Upper lobe of right lung (tissue), 1 donor: ENCODE measurements at regions not wholly inside any gene's neighbourhood (a gene's known extent, or its start where the extent isn't known, plus 50 kb on each side); places are given as distances from the start of the nearest gene placed in this dataset.
"Not testable (repeated sequence)": the region's sequence is repeated elsewhere in the genome, so short reads cannot be mapped to it uniquely, and the experiment has no call there.

Source experiments
- ATAC-seq: fragments of 200-7000 bp; cut with Tn5 transposase; one replicate; pipeline ENCODE4 v1.9.1; 2020; ENCODE audit warnings: mild to moderate bottlenecking, moderate library complexity
- DNase-seq: peaks from one replicate; pipeline ENCODE4 v3.0.0-alpha.2; 2020
- H3K27ac ChIP-seq: fragments of 200-600 bp; one replicate; pipeline ENCODE4 v1.8.0; 2022
- H3K27me3 ChIP-seq: fragments of 200-600 bp; one replicate; pipeline ENCODE4 v1.8.0; 2022; ENCODE audit warnings: mild to moderate bottlenecking
- H3K36me3 ChIP-seq: fragments of 200-600 bp; one replicate; pipeline ENCODE4 v1.8.0; 2022
- H3K4me1 ChIP-seq: fragments of 200-600 bp; one replicate; pipeline ENCODE4 v1.8.0; 2022
- H3K4me3 ChIP-seq: fragments of 200-600 bp; one replicate; pipeline ENCODE4 v1.8.0; 2022; ENCODE audit warnings: mild to moderate bottlenecking
- H3K9me3 ChIP-seq: fragments of 200-600 bp; one replicate; pipeline ENCODE4 v1.8.0; 2022
- CTCF ChIP-seq: fragments of 200-600 bp; IDR thresholded peaks from one replicate; pipeline ENCODE4 v1.8.0; 2022; ENCODE audit warnings: antibody characterized with exemption
- intact Hi-C: fragments of 100-400 bp; cut with DNase I; formaldehyde crosslinking; loops from one replicate; pipeline ENCODE4 v1.11.0; 2022
- donor health status: DM: no; HTN: yes; CAD: no; lungs with severe emphysema.

DNA sequence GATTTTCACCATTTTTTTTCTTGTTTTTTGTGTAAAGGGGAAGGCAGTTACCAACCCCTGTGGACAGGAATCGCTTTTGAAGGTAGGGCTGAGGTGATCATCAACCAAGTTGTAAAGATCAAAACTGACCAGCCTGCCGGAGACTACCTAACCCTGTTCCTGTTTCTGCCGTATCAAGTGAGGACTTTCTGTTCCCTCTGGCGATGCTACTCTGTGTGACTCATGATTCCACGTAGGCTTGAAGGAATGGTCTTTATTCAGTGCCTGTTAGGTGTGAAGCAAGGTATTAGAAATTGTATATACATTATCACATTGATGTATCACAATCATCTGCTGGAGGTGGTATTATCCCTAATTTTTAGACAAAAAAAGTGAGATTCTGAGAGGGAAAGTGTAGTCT, 161.3 kb downstream of the SOX4 start:
- no peaks in the 10 kb centered on the region for H3K27me3 ChIP-seq
- no peaks in the 10 kb centered on the region for H3K36me3 ChIP-seq
- ATAC-seq (peak; percentile 28), DNase-seq (no peak)
- intact Hi-C loops = no loop called here
- no peak for TF ChIP-seq CTCF
- peaks cover 14% of the 10 kb centered on the region for H3K4me1 ChIP-seq
- no peak overlapping the region for H3K4me3 ChIP-seq
- no peaks in the 10 kb centered on the region for H3K9me3 ChIP-seq
- H3K27ac ChIP-seq = no peak overlapping the region

DNA sequence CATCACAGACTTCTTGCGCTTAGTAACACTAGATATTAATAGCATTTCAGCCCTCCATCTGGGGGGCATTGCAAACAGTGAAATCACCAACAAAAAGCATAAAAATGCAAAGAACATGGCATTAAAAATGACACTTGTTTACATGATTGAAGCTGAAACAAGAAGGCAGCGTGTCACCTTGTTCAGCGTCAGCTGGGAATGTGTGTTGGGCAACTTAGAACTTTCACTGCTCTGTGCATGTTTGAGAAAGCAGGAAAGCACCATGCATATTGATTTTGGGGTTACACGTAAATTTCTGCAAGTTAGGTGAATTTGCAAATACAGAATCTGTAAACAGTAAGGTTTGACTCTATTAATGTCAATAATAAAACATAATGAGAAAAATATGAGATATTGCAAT, 162.9 kb downstream of the SOX4 start:
- no peaks in the 10 kb centered on the region for H3K36me3 ChIP-seq
- no peak overlapping the region for H3K4me3 ChIP-seq
- intact Hi-C loops = no loop called here
- H3K27me3 ChIP-seq = no peaks in the 10 kb centered on the region
- no peak overlapping the region for H3K27ac ChIP-seq
- ATAC-seq (no peak), DNase-seq (no peak)
- H3K4me1 ChIP-seq = peaks cover 14% of the 10 kb centered on the region
- no peaks in the 10 kb centered on the region for H3K9me3 ChIP-seq
- TF ChIP-seq CTCF = no peak

DNA sequence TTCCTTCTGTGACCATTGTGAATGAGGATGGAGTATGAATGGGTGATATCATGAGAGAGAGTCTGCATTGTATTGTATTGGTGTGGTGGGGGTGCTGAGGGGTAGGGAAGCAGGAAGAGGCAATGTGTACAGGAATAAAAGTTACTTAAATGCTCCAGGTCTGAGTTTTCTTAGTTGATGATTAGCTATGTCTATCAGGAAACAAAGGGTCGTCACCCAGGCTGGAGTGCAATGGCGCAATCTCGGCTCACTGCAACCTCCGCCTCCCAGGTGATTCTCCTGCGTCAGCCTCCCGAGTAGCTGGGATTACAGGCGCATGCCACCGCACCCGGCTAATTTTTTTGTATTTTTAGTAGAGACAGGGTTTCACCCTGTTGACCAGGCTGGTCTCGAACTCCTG, 163.8 kb downstream of the SOX4 start:
- H3K9me3 ChIP-seq, H3K27ac ChIP-seq, H3K36me3 ChIP-seq, intact Hi-C loops, DNase-seq, H3K27me3 ChIP-seq, ATAC-seq, H3K4me3 ChIP-seq: not testable (repeated sequence)
- H3K4me1 ChIP-seq = peaks cover 14% of the 10 kb centered on the region

DNA sequence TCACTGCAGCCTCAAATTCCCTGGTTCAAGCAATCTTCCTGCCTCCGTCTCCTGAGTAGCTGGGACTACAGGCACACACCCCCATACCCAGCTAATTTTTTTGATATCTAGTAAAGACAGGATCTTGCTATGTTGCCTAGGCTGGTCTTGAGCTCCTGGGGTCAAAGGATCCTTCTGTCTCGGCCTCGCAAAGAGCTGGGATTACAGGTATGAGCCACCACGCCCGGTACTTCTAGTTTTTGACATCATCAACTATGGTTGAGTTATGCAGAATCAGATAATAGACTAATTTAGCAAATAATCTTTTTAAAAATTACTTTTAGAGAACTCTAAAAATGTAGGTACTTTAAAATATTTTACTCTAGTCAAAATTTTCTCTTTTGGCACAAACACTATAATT, 166.2 kb downstream of the SOX4 start:
- DNase-seq (no peak), ATAC-seq (no peak)
- H3K4me3 ChIP-seq = no peak overlapping the region
- H3K36me3 ChIP-seq = no peaks in the 10 kb centered on the region
- no peaks in the 10 kb centered on the region for H3K9me3 ChIP-seq
- H3K4me1 ChIP-seq = no peaks in the 10 kb centered on the region
- H3K27ac ChIP-seq = no peak overlapping the region
- intact Hi-C loops = no loop called here
- no peaks in the 10 kb centered on the region for H3K27me3 ChIP-seq
- TF ChIP-seq CTCF = no peak

- DNase-seq, H3K4me3 ChIP-seq, H3K36me3 ChIP-seq, H3K9me3 ChIP-seq, intact Hi-C loops, ATAC-seq, H3K4me1 ChIP-seq, H3K27ac ChIP-seq, H3K27me3 ChIP-seq: not testable (repeated sequence)
Measured at GRCh38 chr6:21761053-21761730, 167.6 kb downstream of the SOX4 start.

DNA sequence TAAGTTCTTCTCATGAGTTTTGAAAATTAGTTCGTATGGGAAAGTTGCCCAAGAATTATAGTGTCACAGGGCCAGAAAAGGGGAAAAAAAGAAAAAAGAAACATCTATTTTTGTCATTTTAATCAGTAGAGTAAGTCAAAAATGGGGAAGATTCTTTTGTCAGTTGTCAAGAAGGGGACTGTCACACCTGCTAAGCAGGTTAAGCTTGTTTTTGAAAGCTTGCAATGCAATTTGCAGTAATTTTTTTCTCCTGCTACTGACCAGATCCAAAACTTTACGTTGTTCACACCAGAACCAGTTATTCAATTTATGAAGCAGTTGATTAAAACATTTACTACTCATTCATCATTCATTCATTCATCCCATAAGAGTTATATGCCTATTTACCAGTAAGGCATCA, 171.4 kb downstream of the SOX4 start:
- peaks cover 10% of the 10 kb centered on the region for H3K4me1 ChIP-seq
- H3K27ac ChIP-seq = no peak overlapping the region
- TF ChIP-seq CTCF = no peak
- H3K9me3 ChIP-seq = no peaks in the 10 kb centered on the region
- H3K36me3 ChIP-seq = no peaks in the 10 kb centered on the region
- H3K27me3 ChIP-seq = no peaks in the 10 kb centered on the region
- no peak for ATAC-seq
- intact Hi-C loops = no loop called here
- DNase-seq = no peak
- no peak overlapping the region for H3K4me3 ChIP-seq
